GM23338 (cell line): ENCODE measurements at regions not wholly inside any gene's neighbourhood (a gene's known extent, or its start where the extent isn't known, plus 50 kb on each side); places are given as distances from the start of the nearest gene placed in this dataset.

Source experiments
- ATAC-seq: fragments of 200-7000 bp; cut with Tn5 transposase; 3 replicates; pipeline ENCODE4 v1.9.1; 2020
- DNase-seq: peaks from one replicate; pipeline ENCODE4 v3.0.0-alpha.2; 2015; ENCODE audit warnings: low spot score
- H2AFZ ChIP-seq: fragments of 200-600 bp; sonication (generic); 2 replicates; pipeline ENCODE4 v1.8.0; 2016; ENCODE audit warnings: antibody characterized with exemption, mild to moderate bottlenecking, moderate library complexity
- H3F3A ChIP-seq: fragments of 200-600 bp; sonication (generic); replicated peaks from 2 replicates; pipeline ENCODE4 v1.8.0; 2017; ENCODE audit warnings: antibody characterized with exemption, mixed run types, low read depth
- H3K27ac ChIP-seq: fragments of 200-600 bp; sonication (generic); 2 replicates; pipeline ENCODE4 v1.6.1; 2016; ENCODE audit warnings: low read depth
- H3K27me3 ChIP-seq: fragments of 200-600 bp; sonication (generic); 2 replicates; pipeline ENCODE4 v1.8.0; 2016; ENCODE audit warnings: mild to moderate bottlenecking, mixed run types, moderate library complexity; ENCODE audit not compliant: insufficient read depth
- H3K36me3 ChIP-seq: fragments of 200-600 bp; sonication (generic); 2 replicates; pipeline ENCODE4 v1.8.0; 2016; ENCODE audit warnings: mild to moderate bottlenecking; ENCODE audit not compliant: insufficient read depth
- H3K4me1 ChIP-seq: fragments of 200-600 bp; sonication (generic); 2 replicates; pipeline ENCODE4 v1.8.0; 2016; ENCODE audit warnings: mild to moderate bottlenecking, moderate library complexity; ENCODE audit not compliant: insufficient read depth
- H3K4me2 ChIP-seq: fragments of 200-600 bp; sonication (generic); 2 replicates; pipeline ENCODE4 v1.7.1; 2017; ENCODE audit warnings: mixed run types
- H3K4me3 ChIP-seq: fragments of 200-600 bp; sonication (generic); 2 replicates; pipeline ENCODE4 v1.6.1; 2016; ENCODE audit warnings: mixed run types
- H3K79me2 ChIP-seq: fragments of 200-600 bp; sonication (generic); replicated peaks from 2 replicates; pipeline ENCODE4 v1.8.0; 2017; ENCODE audit warnings: mild to moderate bottlenecking; ENCODE audit not compliant: insufficient read depth
- H3K9me2 ChIP-seq: fragments of 200-600 bp; sonication (generic); 2 replicates; pipeline ENCODE4 v1.8.0; 2017; ENCODE audit not compliant: insufficient read depth
- H4K20me1 ChIP-seq: fragments of 200-600 bp; sonication (generic); replicated peaks from 2 replicates; pipeline ENCODE4 v1.8.0; 2017; ENCODE audit warnings: mild to moderate bottlenecking; ENCODE audit not compliant: insufficient read depth
- H3K27ac Mint-ChIP-seq: 2 replicates; pipeline ENCODE4 v1.8.0; 2020; ENCODE audit warnings: inconsistent platforms, mild to moderate bottlenecking, moderate library complexity, mixed read lengths
- H3K27me3 Mint-ChIP-seq: 3 replicates; pipeline ENCODE4 v1.8.0; 2022; ENCODE audit warnings: low read depth, mild to moderate bottlenecking, moderate library complexity, mixed read lengths, inconsistent platforms; ENCODE audit not compliant: insufficient read depth, poor library complexity
- H3K36me3 Mint-ChIP-seq: 3 replicates; pipeline ENCODE4 v1.8.0; 2021; ENCODE audit warnings: low read depth, mild to moderate bottlenecking, inconsistent platforms, moderate library complexity, mixed read lengths
- H3K4me1 Mint-ChIP-seq: 3 replicates; pipeline ENCODE4 v1.8.0; 2020; ENCODE audit warnings: mild to moderate bottlenecking, inconsistent platforms, mixed read lengths
- H3K4me3 Mint-ChIP-seq: 3 replicates; pipeline ENCODE4 v1.8.0; 2021; ENCODE audit warnings: moderate library complexity, mild to moderate bottlenecking, inconsistent platforms, mixed read lengths
- H3K9me3 Mint-ChIP-seq: 3 replicates; pipeline ENCODE4 v1.8.0; 2020; ENCODE audit warnings: moderate library complexity, mild to moderate bottlenecking, inconsistent platforms, mixed read lengths
- CREB1 ChIP-seq: fragments of 250-450 bp; sonication (Bioruptor Pico); IDR thresholded peaks from 2 replicates; pipeline ENCODE4 v1.5.0; 2020; ENCODE audit warnings: low read depth, mild to moderate bottlenecking, moderate library complexity
- CTCF ChIP-seq, 2 experiments: fragments of 200-600 bp in 1 of 2; sonication (generic) in 1 of 2; conservative IDR thresholded peaks; 2 replicates each; pipeline versions ENCODE4 v1.5.1 to v1.6.1; 2016 to 2017; ENCODE audit warnings: antibody characterized with exemption in 2 of 2, low read depth in 2 of 2, mild to moderate bottlenecking in 2 of 2, moderate library complexity in 1 of 2
- ETS1 ChIP-seq: IDR thresholded peaks from 2 replicates; pipeline ENCODE4 v1.6.1; 2016; ENCODE audit warnings: antibody characterized with exemption
- EZH2 ChIP-seq: fragments of 200-600 bp; sonication (generic); IDR thresholded peaks from one replicate; pipeline ENCODE4 v1.8.0; 2017; ENCODE audit warnings: antibody characterized with exemption, mild to moderate bottlenecking, low read depth; ENCODE audit not compliant: unreplicated experiment
- REST ChIP-seq: IDR thresholded peaks from one replicate; pipeline ENCODE4 v1.6.1; 2018; ENCODE audit warnings: antibody characterized with exemption; ENCODE audit not compliant: unreplicated experiment
- STAT1 ChIP-seq: IDR thresholded peaks from one replicate; pipeline ENCODE4 v1.6.1; 2016; ENCODE audit warnings: antibody characterized with exemption; ENCODE audit not compliant: unreplicated experiment
- ZNF114 ChIP-seq: fragments of 250-450 bp; sonication (Bioruptor Pico); IDR thresholded peaks from 2 replicates; pipeline ENCODE4 v1.5.0; 2020; ENCODE audit warnings: mild to moderate bottlenecking, moderate library complexity

- no peak for DNase-seq
- Mint-ChIP-seq H3K4me3 (no peak overlapping the region), H3K4me1 (no peaks in the 10 kb centered on the region), H3K27ac (no peak overlapping the region), H3K27me3 (no peaks in the 10 kb centered on the region), H3K36me3 (no peaks in the 10 kb centered on the region), H3K9me3 (no peaks in the 10 kb centered on the region)
- H3K27ac ChIP-seq: no peak overlapping the region
- no peak overlapping the region for H2AFZ ChIP-seq
- H3K79me2 ChIP-seq: no peaks in the 10 kb centered on the region
- no peaks in the 10 kb centered on the region for H3K36me3 ChIP-seq
- H3F3A ChIP-seq: no peaks in the 10 kb centered on the region
- no peaks in the 10 kb centered on the region for H3K4me1 ChIP-seq
- no peaks in the 10 kb centered on the region for H3K27me3 ChIP-seq
- no peaks in the 10 kb centered on the region for H3K9me2 ChIP-seq
- H3K4me3 ChIP-seq: no peak overlapping the region
- H4K20me1 ChIP-seq: no peaks in the 10 kb centered on the region
- ATAC-seq: no peak
- TF ChIP-seq ETS1: no peak
- TF ChIP-seq STAT1: no peak
- no peak for TF ChIP-seq CREB1
- TF ChIP-seq CTCF (conservative IDR thresholded peaks at IDR 0.05; ENCODE audit: low read depth in 2 of 2): no peak
- no peak overlapping the region for H3K4me2 ChIP-seq
These were observed 183.1 kb downstream of the NMUR2 start for GRCh38 chr5:152221721-152222629.

- Mint-ChIP-seq H3K4me1 (no peaks in the 10 kb centered on the region), H3K27ac (no peak overlapping the region), H3K36me3 (no peaks in the 10 kb centered on the region), H3K27me3 (no peaks in the 10 kb centered on the region), H3K9me3 (0 out of 3 replicates have a peak, but pooled peaks cover 4% of the 10 kb centered on the region), H3K4me3 (no peak overlapping the region)
- H3K4me1 ChIP-seq: no peaks in the 10 kb centered on the region
- H3K79me2 ChIP-seq: no peaks in the 10 kb centered on the region
- no peaks in the 10 kb centered on the region for H3K36me3 ChIP-seq
- no peaks in the 10 kb centered on the region for H3K9me2 ChIP-seq
- H2AFZ ChIP-seq: no peak overlapping the region
- ATAC-seq (no peak), DNase-seq (no peak)
- no peaks in the 10 kb centered on the region for H4K20me1 ChIP-seq
- no peak overlapping the region for H3K27ac ChIP-seq
- no peak for TF ChIP-seq EZH2
- no peaks in the 10 kb centered on the region for H3K27me3 ChIP-seq
- H3K4me3 ChIP-seq: no peak overlapping the region
- no peaks in the 10 kb centered on the region for H3F3A ChIP-seq
- H3K4me2 ChIP-seq: no peak overlapping the region
These were observed 186.4 kb downstream of the NMUR2 start for GRCh38 chr5:152218694-152219093.

- no peak overlapping the region for H3K4me2 ChIP-seq
- H3K4me1 Mint-ChIP-seq: no peaks in the 10 kb centered on the region
- peaks cover 6% of the 10 kb centered on the region; the same call in 1 of the 3 replicates for H3K9me3 Mint-ChIP-seq
- H3K27ac ChIP-seq: no peak overlapping the region
- DNase-seq: no peak
- no peaks in the 10 kb centered on the region for H3K9me2 ChIP-seq
- no peak for ATAC-seq
- H3K27me3 ChIP-seq: no peaks in the 10 kb centered on the region
- no peak overlapping the region for H2AFZ ChIP-seq
- no peaks in the 10 kb centered on the region for H3K79me2 ChIP-seq
- H3K36me3 ChIP-seq: no peaks in the 10 kb centered on the region
- H3K36me3 Mint-ChIP-seq: peaks cover 3% of the 10 kb centered on the region; the same call in 2 of the 3 replicates
- no peak overlapping the region for H3K4me3 ChIP-seq
- H3K27ac Mint-ChIP-seq: no peak overlapping the region
- no peak overlapping the region for H3K4me3 Mint-ChIP-seq
- no peaks in the 10 kb centered on the region for H3F3A ChIP-seq
- H4K20me1 ChIP-seq: no peaks in the 10 kb centered on the region
- no peaks in the 10 kb centered on the region for H3K27me3 Mint-ChIP-seq
- no peaks in the 10 kb centered on the region for H3K4me1 ChIP-seq
- TF ChIP-seq CTCF (conservative IDR thresholded peaks at IDR 0.05; ENCODE audit: low read depth in 2 of 2) (no peak), ZNF114 (CRISPR knock-in tag) (no peak), REST (no peak), CREB1 (no peak)
These were observed 199.3 kb downstream of the NMUR2 start for GRCh38 chr5:152205804-152206203.
